Omental fat pad (tissue), 3 donors: ENCODE measurements at regions not wholly inside any gene's neighbourhood (a gene's known extent, or its start where the extent isn't known, plus 50 kb on each side); places are given as distances from the start of the nearest gene placed in this dataset.
"Not testable (repeated sequence)": the region's sequence is repeated elsewhere in the genome, so short reads cannot be mapped to it uniquely, and the experiment has no call there.

Experiments
- ATAC-seq: fragments of 150-250 bp; one replicate; pipeline ENCODE4 v1.9.1; 2016; ENCODE audit warnings: mild to moderate bottlenecking, moderate library complexity; ENCODE audit not compliant: low FRiP score
- DNase-seq: peaks from one replicate; pipeline ENCODE4 v3.0.0-alpha.2; 2019; ENCODE audit warnings: low spot score
- CTCF ChIP-seq, 3 donors: fragments of 450-650 bp; IDR thresholded peaks; one replicate each; pipeline ENCODE4 v1.5.1; 2016 to 2017; ENCODE audit warnings: antibody characterized with exemption in 3 of 3, mild to moderate bottlenecking in 3 of 3, moderate library complexity in 2 of 3

- no peak for TF ChIP-seq CTCF (IDR thresholded peaks at IDR 0.05)
- DNase-seq (no peak), ATAC-seq (no peak)
Observed at GRCh38 chr10:6707352-6707751, 127.3 kb upstream of the PRKCQ start.

GRCh38 chr10:6706725-6707124, 126.6 kb upstream of the PRKCQ start:
- ATAC-seq: no peak
- TF ChIP-seq CTCF (IDR thresholded peaks at IDR 0.05): no peak
- DNase-seq: no peak

GRCh38 chr10:6704896-6705295, 124.8 kb upstream of the PRKCQ start:
- TF ChIP-seq CTCF (IDR thresholded peaks at IDR 0.05): no peak
- ATAC-seq: no peak
- no peak for DNase-seq

- not testable (repeated sequence) for ATAC-seq, DNase-seq
Observed at GRCh38 chr10:6702833-6703232, 122.8 kb upstream of the PRKCQ start.

GRCh38 chr10:6702030-6702429, 122.0 kb upstream of the PRKCQ start:
- no peak for ATAC-seq
- no peak for TF ChIP-seq CTCF (IDR thresholded peaks at IDR 0.05)

GRCh38 chr10:6701289-6701688, 121.2 kb upstream of the PRKCQ start:
- DNase-seq: no peak
- TF ChIP-seq CTCF (IDR thresholded peaks at IDR 0.05): no peak
- no peak for ATAC-seq

More at GRCh38 chr10:6702030-6702429, 122.0 kb upstream of the PRKCQ start:
- no peak for DNase-seq

- DNase-seq (no peak), ATAC-seq (no peak)
- TF ChIP-seq CTCF (IDR thresholded peaks at IDR 0.05): no peak
Observed at GRCh38 chr10:6700066-6700465, 120.0 kb upstream of the PRKCQ start.

GRCh38 chr10:6699336-6699735, 119.3 kb upstream of the PRKCQ start:
- no peak for DNase-seq
- no peak for ATAC-seq
- TF ChIP-seq CTCF (IDR thresholded peaks at IDR 0.05): no peak
